ENCODE measurements at regions not wholly inside any gene's neighbourhood (a gene's known extent, or its start where the extent isn't known, plus 50 kb on each side); places are given as distances from the start of the nearest gene placed in this dataset.

DNA sequence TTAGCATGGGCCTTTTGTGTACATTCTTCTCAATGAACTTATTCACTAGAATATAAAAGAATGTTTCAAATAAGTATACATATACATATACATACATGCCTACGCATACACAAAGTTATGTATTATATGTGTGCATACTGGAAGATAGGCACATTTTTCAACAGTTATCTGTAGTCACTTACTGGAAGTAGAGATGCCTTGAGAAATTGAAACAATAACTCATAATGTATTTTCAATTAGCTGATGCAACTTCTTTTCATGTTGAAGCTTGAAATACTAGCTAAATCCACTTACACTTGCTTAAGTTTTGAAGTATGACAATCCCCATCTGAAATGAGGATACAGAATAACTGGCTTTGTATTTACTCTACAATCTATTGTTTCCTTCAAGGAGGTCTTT is 469.0 kb upstream of the PTGER4 start:
- TF ChIP-seq POLR2A (IDR thresholded peaks at IDR 0.05): no peak
- TF ChIP-seq, protein P1, sequence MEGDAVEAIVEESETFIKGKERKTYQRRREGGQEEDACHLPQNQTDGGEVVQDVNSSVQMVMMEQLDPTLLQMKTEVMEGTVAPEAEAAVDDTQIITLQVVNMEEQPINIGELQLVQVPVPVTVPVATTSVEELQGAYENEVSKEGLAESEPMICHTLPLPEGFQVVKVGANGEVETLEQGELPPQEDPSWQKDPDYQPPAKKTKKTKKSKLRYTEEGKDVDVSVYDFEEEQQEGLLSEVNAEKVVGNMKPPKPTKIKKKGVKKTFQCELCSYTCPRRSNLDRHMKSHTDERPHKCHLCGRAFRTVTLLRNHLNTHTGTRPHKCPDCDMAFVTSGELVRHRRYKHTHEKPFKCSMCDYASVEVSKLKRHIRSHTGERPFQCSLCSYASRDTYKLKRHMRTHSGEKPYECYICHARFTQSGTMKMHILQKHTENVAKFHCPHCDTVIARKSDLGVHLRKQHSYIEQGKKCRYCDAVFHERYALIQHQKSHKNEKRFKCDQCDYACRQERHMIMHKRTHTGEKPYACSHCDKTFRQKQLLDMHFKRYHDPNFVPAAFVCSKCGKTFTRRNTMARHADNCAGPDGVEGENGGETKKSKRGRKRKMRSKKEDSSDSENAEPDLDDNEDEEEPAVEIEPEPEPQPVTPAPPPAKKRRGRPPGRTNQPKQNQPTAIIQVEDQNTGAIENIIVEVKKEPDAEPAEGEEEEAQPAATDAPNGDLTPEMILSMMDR (IDR thresholded peaks at IDR 0.05): no peak

Data from testis (tissue), 2 donors.